ENCODE measurements at regions not wholly inside any gene's neighbourhood (a gene's known extent, or its start where the extent isn't known, plus 50 kb on each side); places are given as distances from the start of the nearest gene placed in this dataset.
"Not testable (repeated sequence)": the region's sequence is repeated elsewhere in the genome, so short reads cannot be mapped to it uniquely, and the experiment has no call there.

GRCh38 chr11:34809191-34810106 is 106.7 kb downstream of the APIP start:
- no peaks in the 10 kb centered on the region for H3K36me3 ChIP-seq (ENCODE audit: insufficient read depth, low read length)
- no peak overlapping the region for H3K4me3 ChIP-seq (ENCODE audit: low read length)
- no peaks in the 10 kb centered on the region for H3K9me3 ChIP-seq (ENCODE audit: low read length)
- H3K4me1 ChIP-seq (ENCODE audit: low read length): no peaks in the 10 kb centered on the region
- no peak overlapping the region for H3K27ac ChIP-seq (ENCODE audit: low read length)
- H3K79me2 ChIP-seq (ENCODE audit: low read length): no peaks in the 10 kb centered on the region
- DNase-seq: no peak
- H4K20me1 ChIP-seq (ENCODE audit: insufficient read depth, low read depth, low read length): no peaks in the 10 kb centered on the region
- no peaks in the 10 kb centered on the region for H3K9me2 ChIP-seq (replicated peaks; ENCODE audit: insufficient read depth, low read length)
- H3K27me3 ChIP-seq (ENCODE audit: low read length): 0 out of 2 replicates have a peak, but pooled peaks cover 4% of the 10 kb centered on the region
- H3K9ac ChIP-seq (ENCODE audit: low read length): no peak overlapping the region
- H2AFZ ChIP-seq (ENCODE audit: low read length): no peak overlapping the region
- no peak overlapping the region for H3K4me2 ChIP-seq (ENCODE audit: low read depth, low read length, poor library complexity, severe bottlenecking)

GRCh38 chr11:34806875-34807274 is 109.3 kb downstream of the APIP start:
- Histone ChIP-seq H2AFZ (ENCODE audit: low read length) (no peak overlapping the region), H3K27ac (ENCODE audit: low read length) (no peak overlapping the region), H3K9me2 (replicated peaks; ENCODE audit: insufficient read depth, low read length) (no peaks in the 10 kb centered on the region), H3K4me2 (ENCODE audit: low read depth, low read length, poor library complexity, severe bottlenecking) (no peak overlapping the region), H3K9me3 (ENCODE audit: low read length) (no peaks in the 10 kb centered on the region), H3K36me3 (ENCODE audit: insufficient read depth, low read length) (no peaks in the 10 kb centered on the region), H3K9ac (ENCODE audit: low read length) (no peak overlapping the region), H3K4me1 (ENCODE audit: low read length) (no peaks in the 10 kb centered on the region), H3K27me3 (ENCODE audit: low read length) (no peaks in the 10 kb centered on the region), H4K20me1 (ENCODE audit: insufficient read depth, low read depth, low read length) (no peaks in the 10 kb centered on the region), H3K4me3 (ENCODE audit: low read length) (no peak overlapping the region), H3K79me2 (ENCODE audit: low read length) (no peaks in the 10 kb centered on the region)
- DNase-seq: no peak

- no peaks in the 10 kb centered on the region for H3K36me3 ChIP-seq (ENCODE audit: insufficient read depth, low read length)
- H3K27me3 ChIP-seq (ENCODE audit: low read length): no peaks in the 10 kb centered on the region
- no peaks in the 10 kb centered on the region for H3K9me3 ChIP-seq (ENCODE audit: low read length)
- H2AFZ ChIP-seq (ENCODE audit: low read length): no peak overlapping the region
- no peaks in the 10 kb centered on the region for H4K20me1 ChIP-seq (ENCODE audit: insufficient read depth, low read depth, low read length)
- no peak for DNase-seq
- H3K27ac ChIP-seq (ENCODE audit: low read length): no peak overlapping the region
- no peak overlapping the region for H3K4me2 ChIP-seq (ENCODE audit: low read depth, low read length, poor library complexity, severe bottlenecking)
- H3K79me2 ChIP-seq (ENCODE audit: low read length): no peaks in the 10 kb centered on the region
- H3K9me2 ChIP-seq (replicated peaks; ENCODE audit: insufficient read depth, low read length): no peaks in the 10 kb centered on the region; the same call in 1 of the 2 replicates
- H3K4me3 ChIP-seq (ENCODE audit: low read length): no peak overlapping the region
- no peak overlapping the region for H3K9ac ChIP-seq (ENCODE audit: low read length)
- no peaks in the 10 kb centered on the region for H3K4me1 ChIP-seq (ENCODE audit: low read length)
These were observed 110.2 kb downstream of the APIP start for GRCh38 chr11:34805937-34806336.

- Histone ChIP-seq H3K36me3 (ENCODE audit: insufficient read depth, low read length) (no peaks in the 10 kb centered on the region), H3K4me1 (ENCODE audit: low read length) (no peaks in the 10 kb centered on the region), H3K4me2 (ENCODE audit: low read depth, low read length, poor library complexity, severe bottlenecking) (no peak overlapping the region), H3K9me3 (ENCODE audit: low read length) (no peaks in the 10 kb centered on the region), H3K27ac (ENCODE audit: low read length) (no peak overlapping the region), H3K27me3 (ENCODE audit: low read length) (peaks cover 3% of the 10 kb centered on the region; the same call in 1 of the 2 replicates), H3K9me2 (replicated peaks; ENCODE audit: insufficient read depth, low read length) (no peaks in the 10 kb centered on the region; the same call in 1 of the 2 replicates), H2AFZ (ENCODE audit: low read length) (no peak overlapping the region), H3K4me3 (ENCODE audit: low read length) (no peak overlapping the region), H4K20me1 (ENCODE audit: insufficient read depth, low read depth, low read length) (no peaks in the 10 kb centered on the region), H3K9ac (ENCODE audit: low read length) (no peak overlapping the region), H3K79me2 (ENCODE audit: low read length) (no peaks in the 10 kb centered on the region)
- DNase-seq: no peak
These were observed 116.3 kb downstream of the APIP start for GRCh38 chr11:34799848-34800247.

GRCh38 chr11:34798985-34799384 is 117.2 kb downstream of the APIP start:
- H3K9me2 ChIP-seq (replicated peaks; ENCODE audit: insufficient read depth, low read length): no peaks in the 10 kb centered on the region; the same call in 1 of the 2 replicates
- no peak overlapping the region for H3K4me2 ChIP-seq (ENCODE audit: low read depth, low read length, poor library complexity, severe bottlenecking)
- no peak overlapping the region for H3K9ac ChIP-seq (ENCODE audit: low read length)
- H3K79me2 ChIP-seq (ENCODE audit: low read length): no peaks in the 10 kb centered on the region
- no peaks in the 10 kb centered on the region for H3K36me3 ChIP-seq (ENCODE audit: insufficient read depth, low read length)
- no peaks in the 10 kb centered on the region for H4K20me1 ChIP-seq (ENCODE audit: insufficient read depth, low read depth, low read length)
- DNase-seq: no peak
- H3K4me1 ChIP-seq (ENCODE audit: low read length): no peaks in the 10 kb centered on the region
- no peak overlapping the region for H3K27ac ChIP-seq (ENCODE audit: low read length)
- no peak overlapping the region for H3K4me3 ChIP-seq (ENCODE audit: low read length)
- H2AFZ ChIP-seq (ENCODE audit: low read length): no peak overlapping the region
- H3K27me3 ChIP-seq (ENCODE audit: low read length): peaks cover 3% of the 10 kb centered on the region; the same call in 1 of the 2 replicates
- no peaks in the 10 kb centered on the region for H3K9me3 ChIP-seq (ENCODE audit: low read length)

GRCh38 chr11:34797497-34797896 is 118.7 kb downstream of the APIP start:
- not testable (repeated sequence) for H3K9me2 ChIP-seq (replicated peaks; ENCODE audit: insufficient read depth, low read length); H3K27me3 ChIP-seq (ENCODE audit: low read length); H3K4me3 ChIP-seq (ENCODE audit: low read length); H3K9ac ChIP-seq (ENCODE audit: low read length); H3K79me2 ChIP-seq (ENCODE audit: low read length); H3K36me3 ChIP-seq (ENCODE audit: insufficient read depth, low read length); H3K9me3 ChIP-seq (ENCODE audit: low read length); H4K20me1 ChIP-seq (ENCODE audit: insufficient read depth, low read depth, low read length); H3K27ac ChIP-seq (ENCODE audit: low read length); H2AFZ ChIP-seq (ENCODE audit: low read length); DNase-seq; H3K4me2 ChIP-seq (ENCODE audit: low read depth, low read length, poor library complexity, severe bottlenecking); H3K4me1 ChIP-seq (ENCODE audit: low read length)

GRCh38 chr11:34795641-34796040 is 120.5 kb downstream of the APIP start:
- Histone ChIP-seq H3K4me1 (ENCODE audit: low read length) (no peaks in the 10 kb centered on the region), H3K36me3 (ENCODE audit: insufficient read depth, low read length) (no peaks in the 10 kb centered on the region), H3K9ac (ENCODE audit: low read length) (no peak overlapping the region), H3K27me3 (ENCODE audit: low read length) (peaks cover 3% of the 10 kb centered on the region; the same call in 1 of the 2 replicates), H3K9me3 (ENCODE audit: low read length) (no peaks in the 10 kb centered on the region), H3K9me2 (replicated peaks; ENCODE audit: insufficient read depth, low read length) (no peaks in the 10 kb centered on the region), H2AFZ (ENCODE audit: low read length) (no peak overlapping the region), H3K79me2 (ENCODE audit: low read length) (no peaks in the 10 kb centered on the region), H4K20me1 (ENCODE audit: insufficient read depth, low read depth, low read length) (no peaks in the 10 kb centered on the region), H3K4me2 (ENCODE audit: low read depth, low read length, poor library complexity, severe bottlenecking) (no peak overlapping the region), H3K27ac (ENCODE audit: low read length) (no peak overlapping the region), H3K4me3 (ENCODE audit: low read length) (no peak overlapping the region)
- no peak for DNase-seq

GRCh38 chr11:34794696-34795095 is 121.5 kb downstream of the APIP start:
- Histone ChIP-seq H4K20me1 (ENCODE audit: insufficient read depth, low read depth, low read length) (no peaks in the 10 kb centered on the region), H3K4me2 (ENCODE audit: low read depth, low read length, poor library complexity, severe bottlenecking) (no peak overlapping the region), H3K4me1 (ENCODE audit: low read length) (no peaks in the 10 kb centered on the region), H3K79me2 (ENCODE audit: low read length) (no peaks in the 10 kb centered on the region), H3K4me3 (ENCODE audit: low read length) (no peak overlapping the region), H3K9me2 (replicated peaks; ENCODE audit: insufficient read depth, low read length) (no peaks in the 10 kb centered on the region), H3K27ac (ENCODE audit: low read length) (no peak overlapping the region), H3K9ac (ENCODE audit: low read length) (no peak overlapping the region), H3K9me3 (ENCODE audit: low read length) (no peaks in the 10 kb centered on the region), H3K36me3 (ENCODE audit: insufficient read depth, low read length) (no peaks in the 10 kb centered on the region), H3K27me3 (ENCODE audit: low read length) (peaks cover 3% of the 10 kb centered on the region; the same call in 1 of the 2 replicates), H2AFZ (ENCODE audit: low read length) (no peak overlapping the region)
- no peak for DNase-seq

Measured in Karpas-422 (cell line).